SK-N-SH treated with all-trans-retinoic acid at 6 μM for 48 hours (cell line): ENCODE measurements at regions not wholly inside any gene's neighbourhood (a gene's known extent, or its start where the extent isn't known, plus 50 kb on each side); places are given as distances from the start of the nearest gene placed in this dataset.

ENCODE experiments used
- CSRNP3 ChIP-seq: fragments of 250-450 bp; sonication (Bioruptor Pico); IDR thresholded peaks from 2 replicates; pipeline ENCODE4 v1.5.1; 2021; ENCODE audit warnings: mild to moderate bottlenecking, moderate library complexity
- GLIS3 ChIP-seq: fragments of 250-450 bp; sonication (Bioruptor Pico); IDR thresholded peaks from 2 replicates; pipeline ENCODE4 v1.5.0; 2020; ENCODE audit warnings: mild to moderate bottlenecking, moderate library complexity
- ISL1 ChIP-seq: fragments of 250-450 bp; sonication (Bioruptor Pico); IDR thresholded peaks from 2 replicates; pipeline ENCODE4 v2.1.2; 2022; ENCODE audit warnings: mild to moderate bottlenecking, moderate library complexity
- PATZ1 ChIP-seq: fragments of 250-450 bp; sonication (Bioruptor Pico); IDR thresholded peaks from 2 replicates; pipeline ENCODE4 v1.8.0; 2020; ENCODE audit warnings: mild to moderate bottlenecking, moderate library complexity, borderline replicate concordance
- POU6F1 ChIP-seq: fragments of 250-450 bp; sonication (Bioruptor Pico); IDR thresholded peaks from 2 replicates; pipeline ENCODE4 v1.8.0; 2021; ENCODE audit warnings: low read depth, mild to moderate bottlenecking, moderate library complexity, borderline replicate concordance
- RARB ChIP-seq: fragments of 250-450 bp; sonication (Bioruptor Pico); IDR thresholded peaks from 2 replicates; pipeline ENCODE4 v1.8.0; 2021; ENCODE audit warnings: mild to moderate bottlenecking, moderate library complexity
- SNAI2 ChIP-seq: fragments of 250-450 bp; sonication (Bioruptor Pico); IDR thresholded peaks from 2 replicates; pipeline ENCODE4 v1.5.0; 2020; ENCODE audit warnings: mild to moderate bottlenecking, moderate library complexity
- ZFP3 ChIP-seq: fragments of 250-450 bp; sonication (Bioruptor Pico); IDR thresholded peaks from 2 replicates; pipeline ENCODE4 v1.5.0; 2020; ENCODE audit warnings: mild to moderate bottlenecking, moderate library complexity
- ZFP30 ChIP-seq: fragments of 450-650 bp; formaldehyde crosslinking; IDR thresholded peaks from 2 replicates; pipeline ENCODE4 v1.5.0; 2022; ENCODE audit warnings: mild to moderate bottlenecking, moderate library complexity

GRCh38 chr20:57807401-57808263 is 97.8 kb upstream of the PMEPA1 start:
- no peak for TF ChIP-seq RARB (CRISPR knock-in tag)
- no peak for TF ChIP-seq GLIS3 (CRISPR knock-in tag)
- no peak for TF ChIP-seq POU6F1
- TF ChIP-seq PATZ1 (CRISPR knock-in tag), result no peak
- TF ChIP-seq ZFP3, result no peak
- TF ChIP-seq ZFP30 (CRISPR knock-in tag), result no peak
- TF ChIP-seq SNAI2 (CRISPR knock-in tag), result no peak
- no peak for TF ChIP-seq CSRNP3 (CRISPR knock-in tag)
- no peak for TF ChIP-seq ISL1 (CRISPR knock-in tag)
